Activated CD4-positive, alpha-beta T cell treated with anti-CD3 and anti-CD28 coated beads, Interleukin-2, amount 50 U/mL, for 48 hours (primary cell): ENCODE measurements at regions not wholly inside any gene's neighbourhood (a gene's known extent, or its start where the extent isn't known, plus 50 kb on each side); places are given as distances from the start of the nearest gene placed in this dataset.
"Not testable (repeated sequence)": the region's sequence is repeated elsewhere in the genome, so short reads cannot be mapped to it uniquely, and the experiment has no call there.

Experiments
- DNase-seq, 2 experiments: peaks; one replicate each; pipeline ENCODE4 v3.0.0-alpha.2; 2020

DNA sequence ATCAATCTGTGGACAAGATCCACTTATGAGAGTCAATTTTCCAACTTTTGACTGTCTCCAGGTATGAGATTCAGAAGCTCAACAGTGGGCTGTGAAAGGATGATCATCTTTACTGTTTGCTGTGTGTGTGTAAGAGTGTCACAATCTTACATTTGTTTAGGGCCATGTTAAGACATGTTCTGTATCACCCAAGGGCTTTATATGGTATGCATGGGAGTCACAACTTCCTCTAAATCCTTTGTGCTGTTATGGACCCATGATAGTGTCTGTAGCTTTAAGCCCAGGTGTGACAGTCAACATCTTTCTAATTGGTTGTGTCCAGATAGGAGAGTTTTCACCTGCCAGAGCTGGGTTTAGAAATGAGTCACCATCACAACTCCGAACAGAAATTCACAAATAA, 70.2 kb downstream of the ZNF726 start:
- not testable (repeated sequence) for DNase-seq

GRCh38 chr19:23986623-23987022, 71.9 kb downstream of the ZNF726 start:
- no peak for DNase-seq

GRCh38 chr19:23991170-23991569, 76.5 kb downstream of the ZNF726 start:
- DNase-seq = peak in 1 of 2 experiments; percentile 5

- no peak for DNase-seq
These were observed 77.7 kb downstream of the ZNF726 start for GRCh38 chr19:23992348-23992747.

GRCh38 chr19:23993440-23993839, 78.8 kb downstream of the ZNF726 start:
- no peak for DNase-seq

DNA sequence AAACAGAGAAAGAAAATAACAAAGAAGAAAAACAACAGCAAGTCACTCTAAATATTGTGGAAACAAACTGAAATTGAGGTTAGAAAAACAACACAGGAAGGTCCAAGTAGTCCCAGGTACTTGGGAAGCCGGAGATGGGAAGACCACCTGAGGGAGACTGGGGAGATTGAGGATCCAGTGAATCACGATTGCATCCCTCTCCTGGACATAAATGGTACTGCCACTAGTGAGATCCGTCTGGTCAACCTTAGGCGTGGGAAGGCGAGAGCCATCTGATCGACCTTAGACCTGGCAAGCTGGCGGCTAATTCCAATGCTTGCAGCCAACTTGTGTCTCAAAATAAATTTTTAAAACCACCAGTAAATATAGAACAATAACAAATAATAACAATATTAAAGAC, 81.9 kb downstream of the ZNF726 start:
- DNase-seq = peak; percentile 4 to 21

GRCh38 chr19:23998568-23998967, 83.9 kb downstream of the ZNF726 start:
- no peak for DNase-seq

GRCh38 chr19:23999821-24000610, 85.3 kb downstream of the ZNF726 start:
- DNase-seq = no peak

GRCh38 chr19:24000656-24001055, 86.0 kb downstream of the ZNF726 start:
- DNase-seq = no peak

DNA sequence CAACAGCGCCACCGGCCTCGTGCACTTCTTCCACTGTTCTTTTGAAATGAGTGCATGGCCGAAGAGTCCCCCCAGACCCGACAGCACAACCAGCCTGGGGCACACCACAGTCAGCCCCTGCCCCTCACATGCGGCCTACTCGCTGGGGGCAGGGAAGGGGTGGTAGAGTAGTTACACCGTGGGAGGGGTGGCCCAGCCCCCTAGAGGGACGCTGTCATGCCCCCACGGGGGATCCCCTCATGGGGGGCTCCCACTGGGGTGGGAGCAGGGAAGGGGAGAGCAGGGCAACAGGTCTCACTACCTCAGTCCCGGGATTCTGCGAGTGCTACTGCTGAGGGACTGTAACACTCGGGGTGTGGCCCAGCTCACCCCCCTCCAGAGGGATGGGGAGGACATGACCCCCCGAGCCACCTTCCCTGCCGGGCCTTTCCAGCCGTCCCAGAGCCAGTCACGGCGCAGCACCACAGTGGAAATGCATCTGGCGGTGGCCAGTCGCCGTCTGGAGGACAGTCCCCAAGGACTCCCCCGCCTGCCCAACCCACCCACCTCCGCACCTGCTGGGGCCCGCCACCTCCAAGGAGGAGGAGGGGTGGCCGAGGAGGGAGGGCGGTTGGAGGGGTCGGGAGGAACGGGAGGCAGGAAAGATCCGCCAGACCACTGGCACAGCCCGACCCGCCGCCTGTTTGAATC, 84.6 kb upstream of the ZNF254 start:
- no peak for DNase-seq

GRCh38 chr19:24003537-24003936, 83.5 kb upstream of the ZNF254 start:
- no peak for DNase-seq

DNA sequence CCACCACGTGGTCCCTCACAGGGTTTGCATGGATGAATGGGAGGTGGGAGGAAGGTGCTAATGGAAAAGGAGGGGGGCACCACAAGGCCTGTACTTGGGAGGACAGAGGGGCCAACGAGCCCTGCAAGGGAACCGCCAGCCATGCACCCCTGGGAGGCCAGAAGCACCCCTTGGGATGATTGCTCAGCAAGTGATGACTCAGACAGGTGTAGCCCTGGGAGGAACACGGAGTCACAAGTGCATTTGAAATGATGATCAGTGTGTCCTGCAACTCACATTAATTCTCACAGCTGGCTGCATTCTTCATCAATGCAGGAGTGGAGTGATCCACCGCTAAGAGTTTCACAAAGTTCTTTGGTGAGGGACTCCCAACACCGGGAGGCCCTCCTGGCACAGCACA, 82.8 kb upstream of the ZNF254 start:
- no peak for DNase-seq

DNA sequence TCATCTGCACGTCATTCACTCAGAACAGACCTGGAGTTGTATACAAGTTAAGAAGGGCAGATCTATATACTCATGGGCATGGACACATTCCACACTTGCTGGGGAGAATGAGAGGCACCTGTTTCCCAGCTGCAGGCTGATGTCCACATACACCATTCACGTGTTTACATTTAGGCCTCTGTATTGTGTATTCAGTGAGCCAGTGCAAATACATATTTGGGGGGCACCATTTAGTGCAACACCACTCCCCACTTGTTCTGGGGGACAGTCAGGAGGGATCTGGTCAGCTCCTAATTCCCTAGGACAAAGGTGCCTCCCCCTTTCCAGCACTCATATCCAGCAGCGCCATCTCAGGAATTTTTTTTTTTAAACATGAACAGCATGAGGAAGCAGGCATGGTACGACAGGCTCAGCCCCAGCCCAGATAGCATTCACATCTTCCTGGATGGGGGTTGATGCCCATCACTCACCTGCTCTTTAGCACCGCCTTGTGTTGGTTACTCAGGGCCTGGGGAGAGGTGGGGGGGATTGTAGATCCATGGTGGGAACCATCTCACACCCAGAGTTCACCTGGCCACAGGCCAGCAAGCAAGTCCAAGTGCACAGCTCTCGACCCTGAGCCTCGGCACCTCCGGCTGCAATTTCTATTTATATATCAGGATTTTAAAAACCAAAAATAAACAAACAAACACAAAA, 56.9 kb upstream of the ZNF254 start:
- DNase-seq = no peak

GRCh38 chr19:24032651-24033050, 54.3 kb upstream of the ZNF254 start:
- DNase-seq = no peak

DNA sequence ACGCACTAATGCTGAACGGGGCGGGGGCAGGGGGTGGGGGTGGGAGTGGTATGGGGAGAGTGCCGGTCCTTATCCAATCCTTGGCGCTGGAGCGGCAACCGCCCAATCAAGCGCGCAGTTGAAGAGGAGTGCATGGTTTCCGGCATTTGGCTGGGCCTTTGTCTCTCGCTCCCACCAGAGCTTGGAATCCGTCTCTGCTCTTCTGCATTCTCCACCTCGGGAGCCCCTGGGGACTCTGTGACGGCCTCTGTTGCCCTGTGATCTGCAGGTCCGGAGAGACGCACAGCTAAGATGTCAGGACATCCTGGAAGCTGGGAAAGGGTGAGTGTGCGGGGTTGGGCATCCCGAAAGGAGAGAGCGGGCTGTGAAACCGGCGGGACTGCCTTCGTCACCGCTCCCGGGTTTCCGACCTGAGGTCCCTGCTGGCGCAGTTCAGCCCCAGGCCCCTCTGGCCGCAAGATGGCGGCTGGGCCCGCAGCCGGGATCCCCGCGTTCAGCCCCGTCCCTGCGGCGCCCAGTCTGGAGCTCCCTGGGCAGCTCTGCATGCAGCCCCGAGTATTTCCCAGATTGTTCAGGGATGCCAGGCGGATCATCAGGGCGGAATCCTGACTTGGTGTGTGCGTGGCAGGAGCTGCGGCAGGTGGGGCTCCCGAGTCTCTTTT, 53.6 kb upstream of the ZNF254 start:
- DNase-seq = peak; percentile 78 to 84

GRCh38 chr19:24033963-24034342, 53.0 kb upstream of the ZNF254 start:
- DNase-seq = peak; percentile 39 to 41

- not testable (repeated sequence) for DNase-seq
These were observed 51.6 kb upstream of the ZNF254 start for GRCh38 chr19:24035261-24035880.
